Neural progenitor cell (in vitro differentiated cells): ENCODE measurements at regions not wholly inside any gene's neighbourhood (a gene's known extent, or its start where the extent isn't known, plus 50 kb on each side); places are given as distances from the start of the nearest gene placed in this dataset.

Source experiments
- EZH2 ChIP-seq: fragments of 200-600 bp; sonication (generic); IDR thresholded peaks from 2 replicates; pipeline ENCODE4 v1.6.1; 2017; ENCODE audit warnings: antibody characterized with exemption, mild to moderate bottlenecking, moderate library complexity
- TF ChIP-seq, protein P1 (sequence below): fragments of 200-600 bp; sonication (generic); IDR thresholded peaks from 2 replicates; pipeline ENCODE4 v1.5.1; 2017; ENCODE audit warnings: antibody characterized with exemption, mild to moderate bottlenecking

DNA sequence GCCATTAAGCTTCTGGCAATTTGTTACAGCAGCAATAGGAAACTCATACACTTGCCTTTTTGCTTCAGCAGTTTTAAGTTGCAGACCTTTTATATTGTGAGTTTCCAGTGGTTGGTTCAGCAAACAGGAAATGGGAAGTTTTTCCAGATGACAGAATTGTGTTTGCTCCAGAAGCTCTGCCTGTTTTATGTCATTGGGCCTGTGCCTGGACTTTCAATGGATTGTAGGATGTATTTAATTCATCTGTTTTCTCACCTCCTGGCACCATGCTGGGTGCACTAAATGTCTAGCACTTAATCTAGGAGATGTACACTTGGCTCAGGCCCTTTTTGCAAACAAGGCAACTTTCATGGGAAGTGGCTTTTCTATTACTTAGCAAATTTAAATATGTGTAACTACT, 100.4 kb upstream of the CLINT1 start:
- no peak for TF ChIP-seq EZH2
- TF ChIP-seq, protein P1, sequence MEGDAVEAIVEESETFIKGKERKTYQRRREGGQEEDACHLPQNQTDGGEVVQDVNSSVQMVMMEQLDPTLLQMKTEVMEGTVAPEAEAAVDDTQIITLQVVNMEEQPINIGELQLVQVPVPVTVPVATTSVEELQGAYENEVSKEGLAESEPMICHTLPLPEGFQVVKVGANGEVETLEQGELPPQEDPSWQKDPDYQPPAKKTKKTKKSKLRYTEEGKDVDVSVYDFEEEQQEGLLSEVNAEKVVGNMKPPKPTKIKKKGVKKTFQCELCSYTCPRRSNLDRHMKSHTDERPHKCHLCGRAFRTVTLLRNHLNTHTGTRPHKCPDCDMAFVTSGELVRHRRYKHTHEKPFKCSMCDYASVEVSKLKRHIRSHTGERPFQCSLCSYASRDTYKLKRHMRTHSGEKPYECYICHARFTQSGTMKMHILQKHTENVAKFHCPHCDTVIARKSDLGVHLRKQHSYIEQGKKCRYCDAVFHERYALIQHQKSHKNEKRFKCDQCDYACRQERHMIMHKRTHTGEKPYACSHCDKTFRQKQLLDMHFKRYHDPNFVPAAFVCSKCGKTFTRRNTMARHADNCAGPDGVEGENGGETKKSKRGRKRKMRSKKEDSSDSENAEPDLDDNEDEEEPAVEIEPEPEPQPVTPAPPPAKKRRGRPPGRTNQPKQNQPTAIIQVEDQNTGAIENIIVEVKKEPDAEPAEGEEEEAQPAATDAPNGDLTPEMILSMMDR, result no peak
